K562 (cell line): ENCODE measurements at regions not wholly inside any gene's neighbourhood (a gene's known extent, or its start where the extent isn't known, plus 50 kb on each side); places are given as distances from the start of the nearest gene placed in this dataset.

Source experiments
- ATAC-seq: fragments of 200-7000 bp; cut with Tn5 transposase; 3 replicates; pipeline ENCODE4 v1.9.1; 2020; ENCODE audit warnings: moderate library complexity
- BruUV-seq: library from RNA; stranded (reverse); fragments of 400-500 nt; replicated peaks from 2 replicates; lab custom pipeline; 2021; lab: Mats Ljungman, UMichigan
- CTCF ChIA-PET: fragments of 300-600 bp; formaldehyde crosslinking; extraction: SDS; loops from one replicate; lab custom pipeline; 2021; ENCODE audit warnings: low intra/inter-chr PET ratio; lab: Yijun Ruan, JAX
- POLR2A ChIA-PET: fragments of 300-600, 350-650 bp; sonication (Branson Sonifier 250); formaldehyde crosslinking; extraction: SDS; loops from one replicate; lab custom pipeline; 2021; ENCODE audit warnings: antibody characterized with exemption, inconsistent platforms; lab: Yijun Ruan, JAX
- DNase-seq, 4 experiments: peaks; one replicate each; pipeline versions ENCODE4 v3.0.0 to v3.0.0-alpha.2; 2011 to 2018; ENCODE audit warnings: low spot score in 3 of 4, mixed read lengths in 3 of 4; ENCODE audit errors: extremely low read depth in 1 of 4
- FAIRE-seq: peaks from 2 replicates; lab custom pipeline; 2011; peaks lifted over from hg19 to GRCh38; lab: Jason Lieb, UNC
- H2AFZ ChIP-seq: 2 replicates; pipeline ENCODE4 v1.6.0; 2011; ENCODE audit warnings: low read depth, low read length, control low read depth, inconsistent platforms
- H3K27ac ChIP-seq: fragments of 200-600 bp; 3 replicates; pipeline ENCODE4 v1.8.0; 2011; ENCODE audit warnings: low read depth, mild to moderate bottlenecking, control low read depth, inconsistent platforms, low read length, moderate library complexity, mixed read lengths; ENCODE audit errors: extremely low read depth
- H3K27me3 ChIP-seq, 2 experiments: fragments of 300-600 bp in 1 of 2; 2 replicates in 1 of 2; 3 replicates in 1 of 2; pipeline versions ENCODE4 v1.6.0 to v1.8.0; 2011; ENCODE audit warnings: inconsistent platforms in 2 of 2, low read length in 2 of 2, mild to moderate bottlenecking in 1 of 2, mixed read lengths in 1 of 2, moderate library complexity in 1 of 2; ENCODE audit not compliant: control insufficient read depth in 2 of 2, insufficient read depth in 2 of 2
- H3K36me3 ChIP-seq: fragments of 300-600 bp; 3 replicates; pipeline ENCODE4 v1.8.0; 2011; ENCODE audit warnings: mild to moderate bottlenecking, low read length, inconsistent platforms; ENCODE audit not compliant: control insufficient read depth, insufficient read depth
- H3K4me1 ChIP-seq, 2 experiments: fragments of 200-600 bp in 1 of 2; replicated peaks in 1 of 2; 2 replicates in 1 of 2; 3 replicates in 1 of 2; pipeline versions ENCODE4 v1.5.1 to v1.8.0; 2011; ENCODE audit warnings: inconsistent platforms in 2 of 2, low read length in 2 of 2, mild to moderate bottlenecking in 1 of 2, mixed read lengths in 1 of 2, moderate library complexity in 1 of 2; ENCODE audit not compliant: control insufficient read depth in 2 of 2, insufficient read depth in 2 of 2
- H3K4me2 ChIP-seq: 2 replicates; pipeline ENCODE4 v1.6.1; 2011; ENCODE audit warnings: low read length, control low read depth, inconsistent platforms, mixed read lengths; ENCODE audit not compliant: insufficient read depth
- H3K4me3 ChIP-seq: fragments of 200-600 bp; sonication (generic), shearing (Covaris generic); 2 replicates; pipeline ENCODE4 v1.5.1; 2016; ENCODE audit warnings: control low read depth, inconsistent platforms
- H3K79me2 ChIP-seq: fragments of 200-600 bp; 3 replicates; pipeline ENCODE4 v1.8.0; 2011; ENCODE audit warnings: low read length, inconsistent platforms; ENCODE audit not compliant: control insufficient read depth, insufficient read depth
- H3K9ac ChIP-seq, 2 experiments: 2 replicates each; pipeline versions ENCODE4 v1.6.0 to v1.6.1; 2011; ENCODE audit warnings: low read depth in 2 of 2, low read length in 2 of 2, control low read depth in 1 of 2, inconsistent platforms in 1 of 2, mild to moderate bottlenecking in 1 of 2, mixed read lengths in 1 of 2; ENCODE audit not compliant: insufficient read depth in 1 of 2
- H3K9me1 ChIP-seq: one replicate; pipeline ENCODE4 v1.6.0; 2011; ENCODE audit warnings: inconsistent platforms, mild to moderate bottlenecking, low read length, moderate library complexity; ENCODE audit not compliant: control insufficient read depth, insufficient read depth
- H3K9me3 ChIP-seq: replicated peaks from 2 replicates; pipeline ENCODE4 v1.5.1; 2011; ENCODE audit warnings: low read depth, low read length, inconsistent platforms; ENCODE audit not compliant: control insufficient read depth, insufficient read depth
- H4K20me1 ChIP-seq: replicated peaks from 2 replicates; pipeline ENCODE4 v1.6.1; 2011; ENCODE audit warnings: low read length, inconsistent platforms, mixed read lengths; ENCODE audit not compliant: control insufficient read depth, insufficient read depth
- CEBPB ChIP-seq: fragments of 450-650 bp; IDR thresholded peaks from 2 replicates; pipeline ENCODE4 v1.6.1; 2016; ENCODE audit warnings: missing genetic modification characterization, missing compliant biosample characterization
- CEBPG ChIP-seq, 3 experiments: fragments of 200-800 bp in 1 of 3; sonication (Bioruptor generic) in 1 of 3; sonication (generic) in 1 of 3; formaldehyde crosslinking in 1 of 3; IDR thresholded peaks in 2 of 3; conservative IDR thresholded peaks in 1 of 3; 2 replicates each; pipeline versions ENCODE4 v1.6.1 to v1.8.0; 2016 to 2022; ENCODE audit warnings: missing compliant biosample characterization in 2 of 3, missing genetic modification characterization in 2 of 3, mild to moderate bottlenecking in 1 of 3, missing genetic modification reagents in 1 of 3
- RB1 ChIP-seq: fragments of 450-650 bp; IDR thresholded peaks from 2 replicates; pipeline ENCODE4 v1.6.1; 2017; ENCODE audit warnings: low read depth, mild to moderate bottlenecking
- TAL1 ChIP-seq: fragments of 450-650 bp; IDR thresholded peaks from 2 replicates; pipeline ENCODE4 v1.6.1; 2016; ENCODE audit warnings: mild to moderate bottlenecking
- ZNF311 ChIP-seq: fragments of 250-450 bp; sonication (Bioruptor Pico); IDR thresholded peaks from 2 replicates; pipeline ENCODE4 v1.4.0; 2020; ENCODE audit warnings: mild to moderate bottlenecking, moderate library complexity
- ZNF445 ChIP-seq: fragments of 250-450 bp; sonication (Bioruptor Pico); IDR thresholded peaks from 2 replicates; pipeline ENCODE4 v1.4.0; 2020; ENCODE audit warnings: low read depth, mild to moderate bottlenecking, moderate library complexity
- ZNF561 ChIP-seq: fragments of 450-650 bp; formaldehyde crosslinking; conservative IDR thresholded peaks from 2 replicates; pipeline ENCODE4 v1.4.0; 2020; ENCODE audit warnings: mild to moderate bottlenecking, moderate library complexity
- ZNF717 ChIP-seq: fragments of 250-450 bp; sonication (Bioruptor Pico); IDR thresholded peaks from 2 replicates; pipeline ENCODE4 v1.5.0; 2021
- ZNF830 ChIP-seq: fragments of 250-450 bp; sonication (Bioruptor Pico); IDR thresholded peaks from 2 replicates; pipeline ENCODE4 v1.5.0; 2021; ENCODE audit warnings: mild to moderate bottlenecking
- WGBS: fragments of 100-300 bp; shearing (Covaris generic); methylation state at CpG from one replicate; pipeline ENCODE4 v1.1.6; 2016; ENCODE audit warnings: low coverage, mixed read lengths; ENCODE audit not compliant: insufficient coverage; ENCODE audit errors: missing lambda C conversion rate; 5-methylcytosine and 5-hydroxymethylcytosine counted together
- in situ Hi-C: fragments of 300-500 bp; cut with MboI; formaldehyde crosslinking; loops from 4 replicates; pipeline ENCODE4 v1.15.0; 2018; ENCODE audit warnings: inconsistent platforms, mixed read lengths
- intact Hi-C: fragments of 100-400 bp; cut with micrococcal nuclease; formaldehyde crosslinking; loops from 2 replicates; pipeline ENCODE4 v1.14.2; 2022
- TF ChIP-seq, protein P1 (sequence below), 2 experiments: fragments of 450-650 bp; IDR thresholded peaks; 2 replicates each; pipeline ENCODE4 v1.6.1; 2018; ENCODE audit warnings: mild to moderate bottlenecking in 2 of 2, low read depth in 1 of 2; ENCODE audit not compliant: partially characterized antibody in 2 of 2
- TF ChIP-seq, protein P2 (sequence below): fragments of 150-350 bp; conservative IDR thresholded peaks from 2 replicates; pipeline ENCODE4 v1.6.1; 2014; ENCODE audit warnings: low read length

DNA sequence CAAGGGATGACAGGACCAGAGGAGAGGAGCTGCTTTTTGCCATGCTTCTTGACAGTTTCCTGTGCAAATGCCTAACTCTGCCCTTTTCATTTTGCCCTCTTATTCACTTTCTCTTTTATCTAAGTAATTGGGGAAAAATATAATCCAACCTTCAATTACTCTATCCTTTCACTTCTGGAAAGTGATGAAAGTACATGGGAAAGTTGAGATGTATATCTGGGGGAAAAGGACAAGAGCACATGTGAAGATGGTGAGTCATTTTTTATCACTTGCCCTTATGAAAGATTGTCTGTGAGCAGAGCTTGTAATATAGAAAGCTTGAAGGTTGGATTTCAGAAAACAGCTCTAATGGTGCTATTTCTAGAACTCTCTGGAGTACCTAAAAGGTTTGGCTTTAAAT, 1070.7 kb downstream of the CNTNAP5 start (continued):
- TF ChIP-seq ZNF445 (no peak), TAL1 (no peak)
- TF ChIP-seq, all 486 proteins: peak for 0

DNA sequence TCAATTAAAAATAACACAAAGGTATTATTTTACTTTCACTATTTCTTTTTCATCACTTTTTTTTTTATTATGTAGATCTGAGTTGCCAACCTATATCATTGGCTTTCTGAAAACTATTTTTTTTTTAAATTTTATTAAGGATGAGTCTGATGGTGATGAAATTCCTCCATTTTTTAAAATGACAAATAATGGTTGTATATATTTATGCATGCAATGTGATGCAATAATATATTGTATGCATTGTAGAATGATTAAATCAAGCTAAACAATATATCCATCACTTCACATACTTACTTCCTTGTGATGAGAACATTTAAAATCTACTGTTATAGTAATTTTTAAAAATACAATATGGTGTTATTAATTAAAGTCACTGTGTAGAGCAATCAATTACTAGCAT, 1081.6 kb downstream of the CNTNAP5 start:
- no TSS peak for BruUV-seq

DNA sequence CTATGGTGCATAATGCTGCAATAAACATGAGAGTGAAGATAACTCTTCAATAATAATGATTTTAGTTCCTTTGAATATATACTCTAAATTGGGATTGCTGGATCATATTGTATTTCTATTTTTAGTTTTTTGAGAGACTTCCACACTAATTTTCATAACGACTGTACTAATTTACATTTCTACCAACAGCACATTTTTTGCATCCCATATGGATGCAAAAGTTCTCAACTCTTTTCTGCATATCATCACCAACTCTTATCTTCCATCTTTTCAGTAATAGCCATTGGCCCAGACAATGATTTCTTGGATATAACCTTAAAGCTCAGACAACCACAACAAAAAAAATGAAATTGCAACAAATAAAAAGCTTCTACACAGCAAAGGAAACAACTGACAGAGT, 1082.4 kb downstream of the CNTNAP5 start:
- no peak for ATAC-seq
- no peaks in the 10 kb centered on the region for H4K20me1 ChIP-seq
- H3K27me3 ChIP-seq = no peaks in the 10 kb centered on the region
- H3K79me2 ChIP-seq = no peaks in the 10 kb centered on the region
- H3K9me3 ChIP-seq = 0 out of 2 replicates have a peak, but pooled peaks cover 2% of the 10 kb centered on the region
- H3K9me1 ChIP-seq = no peaks in the 10 kb centered on the region
- no peaks in the 10 kb centered on the region for H3K4me1 ChIP-seq
- H3K36me3 ChIP-seq = no peaks in the 10 kb centered on the region
- intact Hi-C loops (no loop called here), in situ Hi-C loops (no loop called here)
- WGBS = 0% methylated on average over 1 of the region's 1 CpG
- no peak overlapping the region for H3K9ac ChIP-seq
- ChIA-PET POLR2A (no interaction called here), CTCF (no interaction called here)
- no peak overlapping the region for H3K4me2 ChIP-seq
- no peak overlapping the region for H3K27ac ChIP-seq
- FAIRE-seq = no peak
- no peak overlapping the region for H3K4me3 ChIP-seq
- no TSS peak for BruUV-seq
- DNase-seq = no peak
- H2AFZ ChIP-seq = no peak overlapping the region
- TF ChIP-seq, protein P1, sequence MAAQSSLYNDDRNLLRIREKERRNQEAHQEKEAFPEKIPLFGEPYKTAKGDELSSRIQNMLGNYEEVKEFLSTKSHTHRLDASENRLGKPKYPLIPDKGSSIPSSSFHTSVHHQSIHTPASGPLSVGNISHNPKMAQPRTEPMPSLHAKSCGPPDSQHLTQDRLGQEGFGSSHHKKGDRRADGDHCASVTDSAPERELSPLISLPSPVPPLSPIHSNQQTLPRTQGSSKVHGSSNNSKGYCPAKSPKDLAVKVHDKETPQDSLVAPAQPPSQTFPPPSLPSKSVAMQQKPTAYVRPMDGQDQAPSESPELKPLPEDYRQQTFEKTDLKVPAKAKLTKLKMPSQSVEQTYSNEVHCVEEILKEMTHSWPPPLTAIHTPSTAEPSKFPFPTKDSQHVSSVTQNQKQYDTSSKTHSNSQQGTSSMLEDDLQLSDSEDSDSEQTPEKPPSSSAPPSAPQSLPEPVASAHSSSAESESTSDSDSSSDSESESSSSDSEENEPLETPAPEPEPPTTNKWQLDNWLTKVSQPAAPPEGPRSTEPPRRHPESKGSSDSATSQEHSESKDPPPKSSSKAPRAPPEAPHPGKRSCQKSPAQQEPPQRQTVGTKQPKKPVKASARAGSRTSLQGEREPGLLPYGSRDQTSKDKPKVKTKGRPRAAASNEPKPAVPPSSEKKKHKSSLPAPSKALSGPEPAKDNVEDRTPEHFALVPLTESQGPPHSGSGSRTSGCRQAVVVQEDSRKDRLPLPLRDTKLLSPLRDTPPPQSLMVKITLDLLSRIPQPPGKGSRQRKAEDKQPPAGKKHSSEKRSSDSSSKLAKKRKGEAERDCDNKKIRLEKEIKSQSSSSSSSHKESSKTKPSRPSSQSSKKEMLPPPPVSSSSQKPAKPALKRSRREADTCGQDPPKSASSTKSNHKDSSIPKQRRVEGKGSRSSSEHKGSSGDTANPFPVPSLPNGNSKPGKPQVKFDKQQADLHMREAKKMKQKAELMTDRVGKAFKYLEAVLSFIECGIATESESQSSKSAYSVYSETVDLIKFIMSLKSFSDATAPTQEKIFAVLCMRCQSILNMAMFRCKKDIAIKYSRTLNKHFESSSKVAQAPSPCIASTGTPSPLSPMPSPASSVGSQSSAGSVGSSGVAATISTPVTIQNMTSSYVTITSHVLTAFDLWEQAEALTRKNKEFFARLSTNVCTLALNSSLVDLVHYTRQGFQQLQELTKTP (IDR thresholded peaks at IDR 0.05; ENCODE audit: low read depth in 1 of 2, partially characterized antibody in 2 of 2) = no peak
- TF ChIP-seq, protein P2, sequence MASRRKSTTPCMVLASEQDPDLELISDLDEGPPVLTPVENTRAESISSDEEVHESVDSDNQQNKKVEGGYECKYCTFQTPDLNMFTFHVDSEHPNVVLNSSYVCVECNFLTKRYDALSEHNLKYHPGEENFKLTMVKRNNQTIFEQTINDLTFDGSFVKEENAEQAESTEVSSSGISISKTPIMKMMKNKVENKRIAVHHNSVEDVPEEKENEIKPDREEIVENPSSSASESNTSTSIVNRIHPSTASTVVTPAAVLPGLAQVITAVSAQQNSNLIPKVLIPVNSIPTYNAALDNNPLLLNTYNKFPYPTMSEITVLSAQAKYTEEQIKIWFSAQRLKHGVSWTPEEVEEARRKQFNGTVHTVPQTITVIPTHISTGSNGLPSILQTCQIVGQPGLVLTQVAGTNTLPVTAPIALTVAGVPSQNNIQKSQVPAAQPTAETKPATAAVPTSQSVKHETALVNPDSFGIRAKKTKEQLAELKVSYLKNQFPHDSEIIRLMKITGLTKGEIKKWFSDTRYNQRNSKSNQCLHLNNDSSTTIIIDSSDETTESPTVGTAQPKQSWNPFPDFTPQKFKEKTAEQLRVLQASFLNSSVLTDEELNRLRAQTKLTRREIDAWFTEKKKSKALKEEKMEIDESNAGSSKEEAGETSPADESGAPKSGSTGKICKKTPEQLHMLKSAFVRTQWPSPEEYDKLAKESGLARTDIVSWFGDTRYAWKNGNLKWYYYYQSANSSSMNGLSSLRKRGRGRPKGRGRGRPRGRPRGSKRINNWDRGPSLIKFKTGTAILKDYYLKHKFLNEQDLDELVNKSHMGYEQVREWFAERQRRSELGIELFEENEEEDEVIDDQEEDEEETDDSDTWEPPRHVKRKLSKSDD = no peak
- TF ChIP-seq RB1 = no peak
- no peak for TF ChIP-seq ZNF311
- no peak for TF ChIP-seq ZNF717 (CRISPR knock-in tag)

More for the DNA sequence above, 1081.6 kb downstream of the CNTNAP5 start:
- H3K9me3 ChIP-seq = 0 out of 2 replicates have a peak, but pooled peaks cover 2% of the 10 kb centered on the region
- H3K9me1 ChIP-seq = no peaks in the 10 kb centered on the region
- H3K9ac ChIP-seq = no peak overlapping the region
- no peaks in the 10 kb centered on the region for H3K79me2 ChIP-seq
- no peak overlapping the region for H3K27ac ChIP-seq
- POLR2A ChIA-PET = no interaction called here
- H3K27me3 ChIP-seq = no peaks in the 10 kb centered on the region
- H3K4me2 ChIP-seq = no peak overlapping the region
- no peak for DNase-seq
- no peak overlapping the region for H3K4me3 ChIP-seq
- CTCF ChIA-PET = no interaction called here
- in situ Hi-C loops = no loop called here
- no peak for FAIRE-seq
- no peak for TF ChIP-seq ZNF830 (CRISPR knock-in tag)
- TF ChIP-seq CEBPG (CRISPR knock-in tag; IDR thresholded peaks at IDR 0.05) = no peak
- TF ChIP-seq CEBPG (tag; conservative IDR thresholded peaks at IDR 0.05 in 1 of 2, IDR thresholded peaks at IDR 0.05 in 1 of 2) = peak in 1 of 2 experiments; percentile 62; a peak in 2 of 4 replicates
- TF ChIP-seq ZNF561 (CRISPR knock-in tag) = no peak
- TF ChIP-seq CEBPB = no peak
- H3K4me1 ChIP-seq = no peaks in the 10 kb centered on the region
- no peaks in the 10 kb centered on the region for H3K36me3 ChIP-seq
- H4K20me1 ChIP-seq = no peaks in the 10 kb centered on the region
- no peak overlapping the region for H2AFZ ChIP-seq
- no peak for ATAC-seq
- intact Hi-C loops = no loop called here
